Liver (tissue), 8 donors: ENCODE measurements at regions not wholly inside any gene's neighbourhood (a gene's known extent, or its start where the extent isn't known, plus 50 kb on each side); places are given as distances from the start of the nearest gene placed in this dataset.

ENCODE experiments used
- DNase-seq: peaks from one replicate; pipeline ENCODE4 v3.0.0-alpha.2; 2017; ENCODE audit warnings: low spot score
- H3K27ac ChIP-seq, 2 donors: one replicate each; pipeline ENCODE4 v1.7.0; 2013; ENCODE audit warnings: inconsistent platforms in 2 of 2, low read length in 2 of 2, control low read depth in 1 of 2, low read depth in 1 of 2, mild to moderate bottlenecking in 1 of 2
- H3K27me3 ChIP-seq, 4 donors: one replicate each; pipeline versions ENCODE4 v1.6.1 to v1.7.0; 2013; ENCODE audit warnings: low read length in 3 of 4, inconsistent platforms in 1 of 4, mild to moderate bottlenecking in 1 of 4, moderate library complexity in 1 of 4; ENCODE audit not compliant: control insufficient read depth in 4 of 4, insufficient read depth in 4 of 4
- H3K36me3 ChIP-seq, 4 donors: one replicate each; pipeline versions ENCODE4 v1.6.1 to v1.7.0; 2013; ENCODE audit warnings: low read length in 3 of 4, mild to moderate bottlenecking in 3 of 4, low read depth in 1 of 4, moderate library complexity in 1 of 4; ENCODE audit not compliant: control insufficient read depth in 4 of 4, insufficient read depth in 3 of 4
- H3K4me1 ChIP-seq, 4 donors: one replicate each; pipeline versions ENCODE4 v1.6.1 to v1.7.0; 2013; ENCODE audit warnings: low read length in 3 of 4, mild to moderate bottlenecking in 3 of 4, moderate library complexity in 1 of 4; ENCODE audit not compliant: control insufficient read depth in 4 of 4, insufficient read depth in 4 of 4
- H3K4me3 ChIP-seq, 3 donors: one replicate each; pipeline versions ENCODE4 v1.6.1 to v1.7.0; 2013; ENCODE audit warnings: low read length in 3 of 3, control low read depth in 1 of 3, low read depth in 1 of 3, mild to moderate bottlenecking in 1 of 3
- H3K9ac ChIP-seq, 2 donors: one replicate each; pipeline ENCODE4 v1.7.0; 2013; ENCODE audit warnings: low read length in 2 of 2, mild to moderate bottlenecking in 2 of 2, moderate library complexity in 2 of 2, control low read depth in 1 of 2, low read depth in 1 of 2
- H3K9me3 ChIP-seq, 4 donors: one replicate each; pipeline versions ENCODE4 v1.6.1 to v1.7.0; 2013; ENCODE audit warnings: low read length in 3 of 4; ENCODE audit not compliant: control insufficient read depth in 4 of 4
- CTCF ChIP-seq: fragments of 150-350 bp; IDR thresholded peaks from 2 replicates; pipeline ENCODE4 v1.5.1; 2017; ENCODE audit warnings: improper control_type of control experiment, low read depth, low read length; ENCODE audit not compliant: missing input control
- EGR1 ChIP-seq, 2 donors: IDR thresholded peaks; 2 replicates each; pipeline ENCODE4 v1.6.1; 2016 to 2018; ENCODE audit warnings: antibody characterized with exemption in 2 of 2, low read depth in 2 of 2
- FOXA1 ChIP-seq: IDR thresholded peaks from 2 replicates; pipeline ENCODE4 v1.6.1; 2016; ENCODE audit warnings: antibody characterized with exemption
- FOXA2 ChIP-seq: IDR thresholded peaks from 2 replicates; pipeline ENCODE4 v1.6.1; 2016; ENCODE audit warnings: antibody characterized with exemption
- GABPA ChIP-seq, 2 donors: IDR thresholded peaks in 1 of 2; conservative IDR thresholded peaks in 1 of 2; 2 replicates each; pipeline ENCODE4 v1.6.1; 2016; ENCODE audit warnings: antibody characterized with exemption in 2 of 2, mild to moderate bottlenecking in 1 of 2, moderate library complexity in 1 of 2
- HNF4A ChIP-seq, 2 donors: conservative IDR thresholded peaks; 2 replicates each; pipeline ENCODE4 v1.6.1; 2016; ENCODE audit warnings: antibody characterized with exemption in 2 of 2, mild to moderate bottlenecking in 2 of 2
- HNF4G ChIP-seq: IDR thresholded peaks from 2 replicates; pipeline ENCODE4 v1.6.1; 2016; ENCODE audit warnings: antibody characterized with exemption
- MAX ChIP-seq: IDR thresholded peaks from 2 replicates; pipeline ENCODE4 v1.6.1; 2016; ENCODE audit warnings: antibody characterized with exemption
- NR2F2 ChIP-seq: IDR thresholded peaks from 2 replicates; pipeline ENCODE4 v1.6.1; 2016; ENCODE audit warnings: antibody characterized with exemption
- RAD21 ChIP-seq, 2 donors: IDR thresholded peaks; 2 replicates each; pipeline ENCODE4 v1.6.1; 2016; ENCODE audit warnings: antibody characterized with exemption in 2 of 2, mild to moderate bottlenecking in 2 of 2
- REST ChIP-seq: IDR thresholded peaks from 2 replicates; pipeline ENCODE4 v1.6.1; 2016; ENCODE audit warnings: antibody characterized with exemption, mild to moderate bottlenecking
- RXRA ChIP-seq, 2 donors: IDR thresholded peaks; 2 replicates each; pipeline ENCODE4 v1.6.1; 2017 to 2018; ENCODE audit warnings: antibody characterized with exemption in 2 of 2, mild to moderate bottlenecking in 1 of 2
- SP1 ChIP-seq: IDR thresholded peaks from 2 replicates; pipeline ENCODE4 v1.6.1; 2018; ENCODE audit warnings: antibody characterized with exemption, mild to moderate bottlenecking
- TAF1 ChIP-seq: conservative IDR thresholded peaks from 2 replicates; pipeline ENCODE4 v1.6.1; 2016; ENCODE audit warnings: antibody characterized with exemption, mild to moderate bottlenecking
- WGBS: extraction: QIAGEN DNeasy Blood & Tissue Kit; methylation state at CpG from one replicate; pipeline ENCODE4 v1.1.7; 2013; 5-methylcytosine and 5-hydroxymethylcytosine counted together
- donor health status: healthy.
- donor health status: healthy.
- donor health status: healthy.
- donor health status: healthy.
- donor health status: healthy.

GRCh38 chr19:28292822-28293500, 920.0 kb downstream of the UQCRFS1 start:
- no peak overlapping the region for H3K9ac ChIP-seq
- no peaks in the 10 kb centered on the region for H3K36me3 ChIP-seq
- no peak for DNase-seq
- H3K4me3 ChIP-seq: no peak overlapping the region
- H3K4me1 ChIP-seq: no peaks in the 10 kb centered on the region
- TF ChIP-seq GABPA (IDR thresholded peaks at IDR 0.05 in 1 of 2, conservative IDR thresholded peaks at IDR 0.05 in 1 of 2): no peak
- TF ChIP-seq SP1: no peak
- TF ChIP-seq FOXA2: no peak
- 47% methylated on average over 10 of the region's 10 CpGs for WGBS
- H3K9me3 ChIP-seq: no peaks in the 10 kb centered on the region
- no peaks in the 10 kb centered on the region for H3K27me3 ChIP-seq
- H3K27ac ChIP-seq: no peak overlapping the region

GRCh38 chr19:28291874-28292273, 921.1 kb downstream of the UQCRFS1 start:
- Histone ChIP-seq H3K36me3 (no peaks in the 10 kb centered on the region), H3K9me3 (no peaks in the 10 kb centered on the region), H3K27ac (no peak overlapping the region), H3K4me1 (no peaks in the 10 kb centered on the region), H3K4me3 (no peak overlapping the region), H3K27me3 (no peaks in the 10 kb centered on the region), H3K9ac (no peak overlapping the region)
- DNase-seq: no peak
- 58% methylated on average over 4 of the region's 4 CpGs for WGBS
- TF ChIP-seq RXRA (IDR thresholded peaks at IDR 0.05): no peak
- no peak for TF ChIP-seq NR2F2
- no peak for TF ChIP-seq SP1
- no peak for TF ChIP-seq REST
- no peak for TF ChIP-seq RAD21 (IDR thresholded peaks at IDR 0.05)
- no peak for TF ChIP-seq MAX
- no peak for TF ChIP-seq FOXA2
- no peak for TF ChIP-seq FOXA1
- no peak for TF ChIP-seq EGR1 (IDR thresholded peaks at IDR 0.05; ENCODE audit: low read depth in 2 of 2)
- no peak for TF ChIP-seq HNF4A (conservative IDR thresholded peaks at IDR 0.05)
- TF ChIP-seq HNF4G: no peak
- TF ChIP-seq CTCF: no peak
- TF ChIP-seq TAF1: no peak
